ENCODE measurements at regions not wholly inside any gene's neighbourhood (a gene's known extent, or its start where the extent isn't known, plus 50 kb on each side); places are given as distances from the start of the nearest gene placed in this dataset.

GRCh38 chr11:11770296-11770695 lies 71.5 kb upstream of the USP47 start:
- no peak for ATAC-seq (ENCODE audit: low read depth)
- H3K4me3 Mint-ChIP-seq: no peak overlapping the region
- H3K36me3 Mint-ChIP-seq: no peaks in the 10 kb centered on the region
- H3K9me3 Mint-ChIP-seq: no peaks in the 10 kb centered on the region
- peaks cover 16% of the 10 kb centered on the region for H3K27me3 Mint-ChIP-seq
- H3K4me1 Mint-ChIP-seq: no peaks in the 10 kb centered on the region
- DNase-seq (ENCODE audit: low spot score in 2 of 2): no peak
- H3K27ac Mint-ChIP-seq: no peak overlapping the region

- H3K27ac Mint-ChIP-seq: no peak overlapping the region
- ATAC-seq (ENCODE audit: low read depth): no peak
- DNase-seq (ENCODE audit: low spot score in 2 of 2): no peak
- H3K9me3 Mint-ChIP-seq: no peaks in the 10 kb centered on the region
- no peaks in the 10 kb centered on the region for H3K36me3 Mint-ChIP-seq
- no peaks in the 10 kb centered on the region for H3K4me1 Mint-ChIP-seq
- H3K4me3 Mint-ChIP-seq: no peak overlapping the region
- H3K27me3 Mint-ChIP-seq: peaks cover 14% of the 10 kb centered on the region
Observed at GRCh38 chr11:11769782-11770181, 72.0 kb upstream of the USP47 start.

GRCh38 chr11:11769362-11769761 lies 72.4 kb upstream of the USP47 start:
- H3K27ac Mint-ChIP-seq: no peak overlapping the region
- H3K4me1 Mint-ChIP-seq: no peaks in the 10 kb centered on the region
- peaks cover 14% of the 10 kb centered on the region for H3K27me3 Mint-ChIP-seq
- no peak for DNase-seq (ENCODE audit: low spot score in 2 of 2)
- no peak overlapping the region for H3K4me3 Mint-ChIP-seq
- H3K36me3 Mint-ChIP-seq: no peaks in the 10 kb centered on the region
- ATAC-seq (ENCODE audit: low read depth): no peak
- no peaks in the 10 kb centered on the region for H3K9me3 Mint-ChIP-seq

GRCh38 chr11:11764423-11764803 lies 77.4 kb upstream of the USP47 start:
- H3K36me3 Mint-ChIP-seq: no peaks in the 10 kb centered on the region
- H3K27ac Mint-ChIP-seq: no peak overlapping the region
- H3K4me1 Mint-ChIP-seq: no peaks in the 10 kb centered on the region
- no peak for DNase-seq (ENCODE audit: low spot score in 2 of 2)
- ATAC-seq (ENCODE audit: low read depth): no peak
- H3K9me3 Mint-ChIP-seq: no peaks in the 10 kb centered on the region
- peaks cover 13% of the 10 kb centered on the region for H3K27me3 Mint-ChIP-seq
- no peak overlapping the region for H3K4me3 Mint-ChIP-seq

DNA sequence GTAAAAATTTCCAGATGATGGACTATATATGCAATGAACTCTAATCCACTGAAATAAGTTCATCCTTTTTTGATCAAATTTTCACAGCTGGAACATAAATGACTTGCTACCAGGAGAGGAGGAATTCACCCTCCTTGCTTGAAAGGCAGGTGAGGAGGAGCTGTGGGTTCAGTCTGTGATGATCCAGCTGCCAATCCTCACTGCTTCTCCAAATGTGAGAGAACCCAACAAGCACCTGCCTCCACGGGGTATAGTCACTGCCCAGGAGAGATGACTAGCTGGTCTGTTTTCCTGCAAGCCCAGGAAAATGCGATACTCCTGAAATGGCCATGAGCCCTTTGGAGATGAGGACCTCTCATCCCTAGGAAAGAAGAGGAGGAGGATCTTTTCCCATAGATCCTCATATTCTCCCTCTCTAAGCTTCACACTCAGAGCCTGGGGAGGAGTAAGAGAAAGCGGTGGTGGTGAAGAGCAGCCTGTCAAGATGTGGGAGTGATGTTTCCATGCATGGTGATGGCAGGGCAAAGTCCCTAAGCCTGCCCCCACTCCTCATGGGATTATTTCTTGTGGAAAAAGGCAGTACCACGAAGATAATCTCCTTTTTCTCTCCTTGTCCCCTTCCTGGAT lies 77.9 kb upstream of the USP47 start:
- no peak overlapping the region for H3K4me3 Mint-ChIP-seq

GRCh38 chr11:11760838-11761237 lies 80.9 kb upstream of the USP47 start:
- no peaks in the 10 kb centered on the region for H3K9me3 Mint-ChIP-seq
- H3K27ac Mint-ChIP-seq: no peak overlapping the region
- no peak for DNase-seq (ENCODE audit: low spot score in 2 of 2)
- H3K27me3 Mint-ChIP-seq: peaks cover 6% of the 10 kb centered on the region
- no peak for ATAC-seq (ENCODE audit: low read depth)
- no peaks in the 10 kb centered on the region for H3K36me3 Mint-ChIP-seq
- H3K4me3 Mint-ChIP-seq: no peak overlapping the region
- no peaks in the 10 kb centered on the region for H3K4me1 Mint-ChIP-seq

More for the DNA sequence above, 77.9 kb upstream of the USP47 start:
- H3K9me3 Mint-ChIP-seq: no peaks in the 10 kb centered on the region
- peaks cover 13% of the 10 kb centered on the region for H3K27me3 Mint-ChIP-seq
- H3K27ac Mint-ChIP-seq: no peak overlapping the region
- DNase-seq (ENCODE audit: low spot score in 2 of 2): no peak
- no peaks in the 10 kb centered on the region for H3K36me3 Mint-ChIP-seq
- no peaks in the 10 kb centered on the region for H3K4me1 Mint-ChIP-seq
- ATAC-seq (ENCODE audit: low read depth): no peak

- no peak for ATAC-seq (ENCODE audit: low read depth)
- H3K36me3 Mint-ChIP-seq: no peaks in the 10 kb centered on the region
- peaks cover 8% of the 10 kb centered on the region for H3K27me3 Mint-ChIP-seq
- DNase-seq (ENCODE audit: low spot score in 2 of 2): no peak
- no peaks in the 10 kb centered on the region for H3K4me1 Mint-ChIP-seq
- H3K9me3 Mint-ChIP-seq: no peaks in the 10 kb centered on the region
- H3K27ac Mint-ChIP-seq: no peak overlapping the region
- no peak overlapping the region for H3K4me3 Mint-ChIP-seq
Observed at GRCh38 chr11:11758603-11759196, 83.1 kb upstream of the USP47 start.

GRCh38 chr11:11757909-11758308 lies 83.9 kb upstream of the USP47 start:
- peaks cover 8% of the 10 kb centered on the region for H3K27me3 Mint-ChIP-seq
- H3K9me3 Mint-ChIP-seq: no peaks in the 10 kb centered on the region
- DNase-seq (ENCODE audit: low spot score in 2 of 2): no peak
- H3K4me1 Mint-ChIP-seq: no peaks in the 10 kb centered on the region
- ATAC-seq (ENCODE audit: low read depth): no peak
- H3K4me3 Mint-ChIP-seq: no peak overlapping the region
- no peaks in the 10 kb centered on the region for H3K36me3 Mint-ChIP-seq
- no peak overlapping the region for H3K27ac Mint-ChIP-seq

GRCh38 chr11:11756718-11757117 lies 85.1 kb upstream of the USP47 start:
- no peak for DNase-seq (ENCODE audit: low spot score in 2 of 2)
- Mint-ChIP-seq H3K9me3 (no peaks in the 10 kb centered on the region), H3K27ac (no peak overlapping the region), H3K27me3 (peaks cover 8% of the 10 kb centered on the region), H3K4me3 (no peak overlapping the region), H3K4me1 (no peaks in the 10 kb centered on the region), H3K36me3 (no peaks in the 10 kb centered on the region)
- ATAC-seq (ENCODE audit: low read depth): no peak

GRCh38 chr11:11755871-11756270 lies 85.9 kb upstream of the USP47 start:
- no peak for DNase-seq (ENCODE audit: low spot score in 2 of 2)
- Mint-ChIP-seq H3K36me3 (no peaks in the 10 kb centered on the region), H3K27ac (no peak overlapping the region), H3K4me3 (no peak overlapping the region), H3K27me3 (peaks cover 7% of the 10 kb centered on the region), H3K9me3 (no peaks in the 10 kb centered on the region), H3K4me1 (no peaks in the 10 kb centered on the region)
- no peak for ATAC-seq (ENCODE audit: low read depth)

GRCh38 chr11:11752679-11753078 lies 89.1 kb upstream of the USP47 start:
- Mint-ChIP-seq H3K27me3 (peaks cover 3% of the 10 kb centered on the region), H3K36me3 (no peaks in the 10 kb centered on the region), H3K9me3 (no peaks in the 10 kb centered on the region), H3K4me3 (no peak overlapping the region), H3K4me1 (no peaks in the 10 kb centered on the region), H3K27ac (no peak overlapping the region)
- ATAC-seq (ENCODE audit: low read depth): no peak
- DNase-seq (ENCODE audit: low spot score in 2 of 2): no peak

DNA sequence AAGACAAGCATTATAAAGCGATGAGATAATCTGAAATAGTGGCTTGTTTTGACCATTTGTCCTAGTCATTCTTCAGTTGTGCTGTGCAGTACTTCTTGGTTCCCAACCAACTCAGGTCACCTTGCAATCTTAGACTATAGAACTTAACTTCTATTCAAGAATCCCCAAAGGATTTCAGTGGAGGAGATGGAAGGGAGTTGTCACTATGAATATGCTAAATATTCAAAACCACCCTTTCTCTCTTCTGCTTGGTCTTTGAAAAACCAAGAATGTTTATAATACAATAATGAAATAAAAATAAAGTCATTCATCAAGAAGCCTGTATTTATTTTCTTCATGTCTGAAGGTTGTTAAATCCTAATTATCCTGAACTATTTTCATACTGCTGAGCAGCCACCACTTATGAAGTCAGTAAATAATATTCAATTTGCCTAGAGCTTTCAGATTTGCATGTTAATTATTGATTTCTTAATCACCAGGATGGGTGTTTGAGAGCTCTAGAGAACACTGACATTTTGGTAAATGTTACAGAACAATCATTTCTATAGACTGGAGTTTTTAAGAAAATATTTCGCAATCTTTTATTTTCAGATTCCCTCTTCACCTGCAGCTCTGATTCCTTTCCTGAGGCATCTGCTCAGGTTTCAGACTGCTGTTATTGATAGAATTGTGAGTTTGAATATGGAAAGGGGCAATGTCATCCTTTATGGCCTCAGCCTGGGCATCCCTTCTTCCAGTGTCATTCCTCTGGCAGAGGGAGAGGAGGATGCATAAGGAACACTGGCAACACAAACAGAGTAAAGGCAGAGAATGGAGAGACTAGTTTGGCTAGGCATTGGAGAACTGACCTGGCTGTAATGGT lies 91.5 kb upstream of the USP47 start:
- Mint-ChIP-seq H3K27me3 (peaks cover 4% of the 10 kb centered on the region), H3K4me1 (no peaks in the 10 kb centered on the region), H3K36me3 (no peaks in the 10 kb centered on the region), H3K9me3 (no peaks in the 10 kb centered on the region), H3K27ac (no peak overlapping the region), H3K4me3 (no peak overlapping the region)
- DNase-seq (ENCODE audit: low spot score in 2 of 2) (no peak), ATAC-seq (ENCODE audit: low read depth) (no peak)

- Mint-ChIP-seq H3K4me3 (no peak overlapping the region), H3K36me3 (no peaks in the 10 kb centered on the region), H3K27me3 (peaks cover 3% of the 10 kb centered on the region), H3K4me1 (no peaks in the 10 kb centered on the region), H3K9me3 (no peaks in the 10 kb centered on the region), H3K27ac (no peak overlapping the region)
- ATAC-seq (ENCODE audit: low read depth) (no peak), DNase-seq (ENCODE audit: low spot score in 2 of 2) (no peak)
Observed at GRCh38 chr11:11748706-11749365, 92.9 kb upstream of the USP47 start.

GRCh38 chr11:11747570-11747969 lies 94.2 kb upstream of the USP47 start:
- Mint-ChIP-seq H3K27ac (no peak overlapping the region), H3K4me1 (no peaks in the 10 kb centered on the region), H3K36me3 (no peaks in the 10 kb centered on the region), H3K9me3 (no peaks in the 10 kb centered on the region), H3K4me3 (no peak overlapping the region), H3K27me3 (peaks cover 5% of the 10 kb centered on the region)
- ATAC-seq (ENCODE audit: low read depth) (no peak), DNase-seq (ENCODE audit: low spot score in 2 of 2) (no peak)

Measured in memory B cell (primary cell).